Duodenal mucosa (tissue), 2 donors: ENCODE measurements at regions not wholly inside any gene's neighbourhood (a gene's known extent, or its start where the extent isn't known, plus 50 kb on each side); places are given as distances from the start of the nearest gene placed in this dataset.

ENCODE experiments used
- H3K27ac ChIP-seq: one replicate; pipeline ENCODE4 v1.7.0; 2013; ENCODE audit warnings: low read depth, low read length
- H3K27me3 ChIP-seq, 2 donors: one replicate each; pipeline ENCODE4 v1.7.0; 2013; ENCODE audit warnings: low read length in 2 of 2, control low read depth in 1 of 2; ENCODE audit not compliant: insufficient read depth in 2 of 2, control insufficient read depth in 1 of 2
- H3K36me3 ChIP-seq, 2 donors: one replicate each; pipeline ENCODE4 v1.7.0; 2013; ENCODE audit warnings: low read length in 2 of 2, control low read depth in 1 of 2; ENCODE audit not compliant: insufficient read depth in 2 of 2, control insufficient read depth in 1 of 2
- H3K4me1 ChIP-seq, 2 donors: one replicate each; pipeline ENCODE4 v1.7.0; 2013; ENCODE audit warnings: low read length in 2 of 2, control low read depth in 1 of 2; ENCODE audit not compliant: insufficient read depth in 2 of 2, control insufficient read depth in 1 of 2
- H3K4me3 ChIP-seq, 2 donors: one replicate each; pipeline ENCODE4 v1.7.0; 2013; ENCODE audit warnings: low read length in 2 of 2, low read depth in 1 of 2
- H3K9ac ChIP-seq, 2 donors: one replicate each; pipeline ENCODE4 v1.7.0; 2013; ENCODE audit warnings: low read length in 2 of 2, low read depth in 1 of 2
- H3K9me3 ChIP-seq, 2 donors: one replicate each; pipeline ENCODE4 v1.7.0; 2013; ENCODE audit warnings: low read length in 2 of 2, control low read depth in 1 of 2; ENCODE audit not compliant: control insufficient read depth in 1 of 2

DNA sequence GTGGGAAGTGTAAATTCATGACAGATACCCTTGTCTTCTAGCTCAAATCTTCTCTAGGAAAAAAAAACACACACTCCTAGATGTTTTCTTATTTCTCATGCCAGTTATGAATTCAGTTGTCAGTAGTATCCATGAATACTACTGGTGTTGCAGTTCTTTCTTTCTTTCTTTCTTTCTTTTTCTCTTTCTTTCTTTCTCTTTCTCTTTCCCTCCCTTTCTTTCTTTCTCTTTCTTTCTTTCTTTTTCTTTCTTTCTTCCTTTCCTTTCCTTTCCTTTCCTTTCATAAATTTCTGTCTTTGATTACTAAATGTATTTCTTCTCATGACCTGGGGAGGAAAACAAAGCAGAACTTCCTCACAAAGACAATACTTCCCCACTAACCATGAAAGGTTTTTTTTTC is 253.8 kb downstream of the PCDH7 start:
- no peak overlapping the region for H3K27ac ChIP-seq

DNA sequence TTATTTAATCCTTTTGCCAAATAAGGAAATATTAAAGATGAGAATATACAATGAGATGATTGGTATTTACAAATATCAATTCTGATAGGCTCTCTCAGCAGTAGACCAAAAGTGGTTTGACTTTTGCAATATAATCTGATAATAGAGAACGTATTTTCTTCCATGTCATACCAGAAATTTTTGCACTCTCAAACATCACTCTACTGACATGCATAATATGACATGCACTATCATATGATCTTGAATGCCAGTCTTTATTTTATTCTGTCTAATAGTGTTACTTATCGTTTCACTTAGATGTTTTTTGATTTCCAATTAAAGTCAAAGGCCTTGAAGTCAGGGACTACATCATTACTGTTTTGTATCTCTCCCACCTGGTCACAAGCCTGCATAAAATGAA is 259.2 kb downstream of the PCDH7 start:
- Histone ChIP-seq H3K36me3 (no peaks in the 10 kb centered on the region), H3K27ac (no peak overlapping the region)

More for the DNA sequence above, 253.8 kb downstream of the PCDH7 start:
- Histone ChIP-seq H3K36me3 (no peaks in the 10 kb centered on the region), H3K4me3 (no peak overlapping the region), H3K9me3 (no peaks in the 10 kb centered on the region), H3K4me1 (no peaks in the 10 kb centered on the region), H3K9ac (no peak overlapping the region), H3K27me3 (no peaks in the 10 kb centered on the region)

DNA sequence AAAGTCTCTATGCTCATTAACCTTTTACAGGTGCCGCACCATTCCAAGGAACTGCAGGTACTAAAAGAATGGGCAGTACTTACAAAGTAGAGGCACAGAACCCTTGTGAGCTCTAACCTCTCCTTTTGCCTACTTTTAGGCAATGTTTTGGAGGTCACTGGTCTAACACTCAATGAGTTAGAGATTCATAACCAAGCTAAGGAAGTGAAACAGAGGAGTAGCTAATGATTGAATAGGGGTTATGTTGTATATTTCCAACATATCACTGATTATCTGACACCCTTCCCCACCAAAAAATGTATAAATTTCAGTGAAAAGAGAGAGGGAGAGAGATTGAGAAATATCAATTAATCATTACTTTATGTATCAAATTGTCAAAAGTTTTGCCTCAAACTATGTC is 269.3 kb downstream of the PCDH7 start:
- no peaks in the 10 kb centered on the region for H3K27me3 ChIP-seq
- H3K4me3 ChIP-seq, result no peak overlapping the region
- no peak overlapping the region for H3K27ac ChIP-seq
- H3K9ac ChIP-seq, result no peak overlapping the region
- no peaks in the 10 kb centered on the region for H3K4me1 ChIP-seq
- no peaks in the 10 kb centered on the region for H3K9me3 ChIP-seq
- H3K36me3 ChIP-seq, result no peaks in the 10 kb centered on the region

More for the DNA sequence above, 259.2 kb downstream of the PCDH7 start:
- Histone ChIP-seq H3K9me3 (no peaks in the 10 kb centered on the region), H3K4me1 (no peaks in the 10 kb centered on the region), H3K4me3 (no peak overlapping the region), H3K9ac (no peak overlapping the region), H3K27me3 (no peaks in the 10 kb centered on the region)

DNA sequence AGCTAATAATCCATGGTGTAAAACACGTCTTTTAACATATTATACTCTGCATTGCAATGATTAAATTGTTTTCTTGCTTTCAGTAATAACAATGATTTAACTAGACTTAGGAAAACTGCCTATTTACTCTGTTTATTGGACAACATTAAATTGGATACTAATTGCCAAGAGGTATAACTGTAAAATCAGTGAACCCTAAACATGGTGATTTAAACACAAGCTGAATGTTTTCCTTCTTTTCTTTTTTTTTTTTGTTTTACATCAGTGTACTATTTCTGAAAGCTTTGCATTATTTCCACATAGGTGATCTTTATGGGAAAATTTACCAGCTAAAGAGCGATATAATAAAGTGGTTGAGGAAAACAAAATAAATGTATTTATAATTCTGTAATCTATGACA is 276.7 kb downstream of the PCDH7 start:
- Histone ChIP-seq H3K9ac (no peak overlapping the region), H3K4me1 (no peaks in the 10 kb centered on the region), H3K4me3 (no peak overlapping the region), H3K27me3 (no peaks in the 10 kb centered on the region), H3K36me3 (no peaks in the 10 kb centered on the region), H3K27ac (no peak overlapping the region), H3K9me3 (no peaks in the 10 kb centered on the region)

DNA sequence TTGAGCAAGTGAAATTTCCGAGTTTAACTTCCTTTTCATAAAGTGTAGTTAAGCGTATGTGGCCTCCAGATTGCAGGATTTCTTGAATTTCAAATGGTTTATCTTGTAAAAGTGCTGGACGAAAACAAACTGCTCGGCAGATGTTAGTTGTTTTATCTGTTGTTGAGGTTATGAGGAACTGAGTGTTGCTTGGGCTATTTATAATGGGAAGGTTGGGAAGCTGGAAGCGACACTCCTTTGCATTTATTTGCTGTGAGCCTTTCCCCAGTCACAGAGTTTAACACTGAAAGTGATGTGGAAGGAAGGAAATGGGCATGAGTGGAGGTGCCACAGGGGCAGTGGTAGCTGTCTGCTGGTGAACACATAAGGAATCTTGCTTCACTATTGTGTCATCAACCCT is 284.9 kb downstream of the PCDH7 start:
- H3K9me3 ChIP-seq, result no peaks in the 10 kb centered on the region
- H3K27ac ChIP-seq, result no peak overlapping the region
- no peaks in the 10 kb centered on the region for H3K4me1 ChIP-seq
- H3K27me3 ChIP-seq, result no peaks in the 10 kb centered on the region
- H3K36me3 ChIP-seq, result no peaks in the 10 kb centered on the region
- H3K9ac ChIP-seq, result no peak overlapping the region
- H3K4me3 ChIP-seq, result no peak overlapping the region

DNA sequence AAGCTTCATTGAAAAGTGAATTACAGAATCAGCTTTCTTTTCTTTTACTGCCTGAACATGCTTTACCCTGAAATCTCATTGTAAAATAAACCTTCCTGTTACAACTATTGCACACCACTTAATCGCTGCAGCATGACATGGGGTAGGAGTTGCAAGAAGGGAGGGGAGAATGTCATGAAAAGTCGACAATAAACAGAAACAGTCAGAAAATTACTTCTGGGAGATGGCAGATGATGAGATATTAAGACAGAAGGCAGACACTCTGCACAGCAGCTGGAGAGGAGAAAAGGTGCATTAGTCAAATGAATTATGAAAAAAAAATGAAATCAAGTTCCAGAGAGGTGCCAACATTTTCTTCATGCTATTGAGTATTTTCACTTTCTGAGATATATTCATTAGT is 287.7 kb downstream of the PCDH7 start:
- no peak overlapping the region for H3K27ac ChIP-seq
- no peaks in the 10 kb centered on the region for H3K4me1 ChIP-seq
- no peak overlapping the region for H3K4me3 ChIP-seq
- no peak overlapping the region for H3K9ac ChIP-seq
- H3K36me3 ChIP-seq, result no peaks in the 10 kb centered on the region
- H3K9me3 ChIP-seq, result no peaks in the 10 kb centered on the region
- no peaks in the 10 kb centered on the region for H3K27me3 ChIP-seq

DNA sequence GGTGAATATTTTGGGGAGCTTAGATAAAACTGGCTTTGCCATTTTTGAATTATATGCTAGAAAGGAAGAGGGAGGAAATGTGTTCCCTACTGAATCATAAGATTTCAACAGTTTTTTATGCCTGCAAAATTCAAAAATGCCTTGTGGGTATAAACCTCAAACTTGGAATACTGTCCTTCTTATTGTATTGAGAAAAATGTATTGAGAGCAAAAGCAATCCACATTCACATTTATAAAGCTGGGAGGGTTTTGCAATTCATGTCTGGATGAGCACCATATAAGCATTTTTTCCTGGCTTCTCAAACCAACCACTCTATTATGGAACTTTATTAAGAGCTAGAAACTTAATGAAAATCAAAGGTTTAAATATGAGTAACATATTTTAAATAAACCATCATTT is 289.8 kb downstream of the PCDH7 start:
- Histone ChIP-seq H3K4me1 (no peaks in the 10 kb centered on the region), H3K4me3 (no peak overlapping the region), H3K9me3 (no peaks in the 10 kb centered on the region), H3K27ac (no peak overlapping the region), H3K36me3 (no peaks in the 10 kb centered on the region), H3K27me3 (no peaks in the 10 kb centered on the region), H3K9ac (no peak overlapping the region)

DNA sequence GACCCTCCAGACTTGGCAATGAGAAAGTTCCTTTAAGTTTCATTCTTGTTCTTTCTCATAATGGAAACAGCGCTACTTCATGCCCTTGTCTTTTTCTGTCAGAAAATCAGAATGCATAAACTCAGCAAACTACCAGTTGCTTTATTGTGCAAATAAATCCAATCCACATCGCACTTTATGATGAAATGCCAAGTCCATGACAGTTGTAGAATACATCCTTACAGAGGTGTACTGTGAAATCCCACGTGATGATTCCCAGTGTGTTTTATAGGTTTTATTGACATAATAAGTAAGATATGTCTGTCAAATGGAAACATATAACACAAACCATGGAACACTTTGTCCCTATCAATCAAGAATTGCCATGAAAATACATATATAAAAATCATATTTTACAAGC is 295.0 kb downstream of the PCDH7 start:
- Histone ChIP-seq H3K4me3 (no peak overlapping the region), H3K4me1 (no peaks in the 10 kb centered on the region), H3K9me3 (no peaks in the 10 kb centered on the region), H3K27me3 (no peaks in the 10 kb centered on the region), H3K36me3 (no peaks in the 10 kb centered on the region), H3K27ac (no peak overlapping the region), H3K9ac (no peak overlapping the region)

DNA sequence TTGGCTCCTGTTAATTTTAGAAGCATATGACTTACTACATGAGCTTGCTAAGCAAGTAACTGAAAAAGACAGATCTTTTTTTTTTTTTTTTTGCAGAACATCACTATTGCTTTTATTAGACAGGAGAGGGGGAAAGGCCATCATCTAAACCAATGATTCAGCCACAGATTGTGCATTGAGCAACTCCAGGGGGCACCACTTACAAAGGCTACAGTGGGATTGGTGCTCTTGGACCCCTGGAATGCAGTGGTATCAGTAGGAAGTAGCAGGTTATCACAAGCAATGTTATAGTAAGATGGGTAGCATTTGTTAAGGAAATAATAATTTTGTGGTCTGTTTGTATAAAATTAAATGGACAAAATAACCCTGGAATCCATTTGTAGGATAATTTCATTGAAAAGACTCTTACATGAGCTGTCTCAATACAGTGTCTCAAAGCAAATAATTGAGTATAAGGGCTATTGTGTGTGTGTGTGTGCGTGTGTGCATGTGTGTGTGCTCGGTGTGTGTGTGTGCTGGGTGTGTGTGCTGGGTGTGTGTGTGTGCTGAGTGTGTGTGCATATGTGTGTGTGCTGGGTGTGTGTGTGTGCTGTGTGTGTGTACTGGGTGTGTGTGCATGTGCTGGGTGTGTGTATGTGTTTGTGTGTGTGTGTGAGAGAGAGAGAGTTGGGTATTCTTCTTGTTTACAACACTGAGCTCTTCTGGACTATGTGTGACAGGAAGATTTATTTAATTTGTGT is 296.3 kb downstream of the PCDH7 start:
- Histone ChIP-seq H3K27me3 (no peaks in the 10 kb centered on the region), H3K4me3 (no peak overlapping the region), H3K9ac (no peak overlapping the region), H3K27ac (no peak overlapping the region), H3K9me3 (no peaks in the 10 kb centered on the region), H3K4me1 (no peaks in the 10 kb centered on the region), H3K36me3 (no peaks in the 10 kb centered on the region)

DNA sequence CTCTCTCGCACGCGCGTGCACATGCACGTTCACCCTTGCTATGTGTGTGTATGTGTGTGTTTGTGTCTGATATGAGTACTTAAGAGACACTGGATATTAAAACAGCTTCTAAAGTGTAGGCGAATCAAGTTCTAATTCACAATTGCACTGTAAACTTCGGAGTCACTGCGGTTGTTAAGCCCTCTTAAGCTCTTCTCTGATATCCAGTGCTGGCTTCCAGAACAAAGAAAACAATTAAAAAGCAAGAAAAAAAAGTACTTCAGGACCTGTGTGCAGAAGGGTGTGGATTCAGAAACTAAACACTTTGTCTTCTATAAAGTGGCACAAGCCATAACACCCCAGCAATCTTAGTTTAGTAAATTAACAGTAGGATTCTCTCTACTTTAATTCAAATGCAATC is 300.2 kb downstream of the PCDH7 start:
- no peak overlapping the region for H3K9ac ChIP-seq
- no peak overlapping the region for H3K4me3 ChIP-seq
- H3K36me3 ChIP-seq, result no peaks in the 10 kb centered on the region
- H3K27me3 ChIP-seq, result no peaks in the 10 kb centered on the region
- no peaks in the 10 kb centered on the region for H3K9me3 ChIP-seq
- H3K4me1 ChIP-seq, result peaks cover 5 to 12% of the 10 kb centered on the region in 2 donors
- no peak overlapping the region for H3K27ac ChIP-seq

DNA sequence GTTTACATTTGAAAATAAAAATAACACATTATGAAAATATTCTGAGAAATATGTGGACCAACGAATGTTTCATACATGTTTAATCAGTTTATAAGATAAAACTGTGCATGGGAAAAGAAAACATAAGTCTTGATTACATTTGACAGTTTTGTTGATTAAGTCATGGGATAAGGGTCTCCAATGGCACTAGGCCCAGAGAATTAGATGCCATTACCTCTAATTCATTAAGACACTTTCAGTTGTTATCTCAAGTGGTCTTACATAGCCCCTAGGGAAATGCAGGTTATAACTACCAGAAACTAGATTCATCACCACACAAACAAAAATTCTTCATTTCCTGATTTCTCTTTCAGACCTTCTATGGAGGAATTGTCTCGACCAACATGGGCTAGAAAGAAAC is 300.8 kb downstream of the PCDH7 start:
- Histone ChIP-seq H3K4me1 (peaks cover 5 to 12% of the 10 kb centered on the region in 2 donors), H3K27ac (no peak overlapping the region), H3K4me3 (no peak overlapping the region)

More for the DNA sequence above, 300.8 kb downstream of the PCDH7 start:
- Histone ChIP-seq H3K27me3 (no peaks in the 10 kb centered on the region), H3K9me3 (no peaks in the 10 kb centered on the region), H3K36me3 (no peaks in the 10 kb centered on the region), H3K9ac (no peak overlapping the region)
